ENCODE measurements at regions not wholly inside any gene's neighbourhood (a gene's known extent, or its start where the extent isn't known, plus 50 kb on each side); places are given as distances from the start of the nearest gene placed in this dataset.

- no peak for TF ChIP-seq GATA3 (IDR thresholded peaks at IDR 0.05; ENCODE audit: low read depth, low read length)
- TF ChIP-seq GATA2 (IDR thresholded peaks at IDR 0.05; ENCODE audit: low read depth, low read length) = no peak
Observed at GRCh38 chr12:75854681-75855309, 176.8 kb downstream of the PHLDA1 start.

All from SH-SY5Y (cell line).